Immature natural killer cell (primary cell): ENCODE measurements at regions not wholly inside any gene's neighbourhood (a gene's known extent, or its start where the extent isn't known, plus 50 kb on each side); places are given as distances from the start of the nearest gene placed in this dataset.

Experiments used
- DNase-seq, 3 donors: peaks; one replicate each; pipeline ENCODE4 v3.0.0; 2022; ENCODE audit warnings: mixed read lengths in 1 of 3
- H3K27ac Mint-ChIP-seq, 6 donors: one replicate each; pipeline ENCODE4 v1.8.0; 2020; ENCODE audit warnings: mixed read lengths in 6 of 6, mild to moderate bottlenecking in 5 of 6, inconsistent platforms in 4 of 6, moderate library complexity in 3 of 6
- H3K27me3 Mint-ChIP-seq, 3 donors: one replicate each; pipeline ENCODE4 v1.8.0; 2020 to 2021; ENCODE audit warnings: low read depth in 3 of 3, mild to moderate bottlenecking in 3 of 3, mixed read lengths in 3 of 3, moderate library complexity in 3 of 3, inconsistent platforms in 1 of 3
- H3K36me3 Mint-ChIP-seq, 3 donors: one replicate each; pipeline ENCODE4 v1.8.0; 2020; ENCODE audit warnings: mixed read lengths in 3 of 3, inconsistent platforms in 2 of 3, mild to moderate bottlenecking in 2 of 3
- H3K4me1 Mint-ChIP-seq, 2 donors: one replicate each; pipeline ENCODE4 v1.8.0; 2020; ENCODE audit warnings: inconsistent platforms in 2 of 2, mild to moderate bottlenecking in 2 of 2, mixed read lengths in 2 of 2, moderate library complexity in 1 of 2
- H3K4me3 Mint-ChIP-seq, 5 donors: one replicate each; pipeline ENCODE4 v1.8.0; 2020; ENCODE audit warnings: mild to moderate bottlenecking in 5 of 5, mixed read lengths in 5 of 5, inconsistent platforms in 3 of 5, moderate library complexity in 3 of 5
- H3K9me3 Mint-ChIP-seq, 6 donors: one replicate each; pipeline ENCODE4 v1.8.0; 2020; ENCODE audit warnings: mild to moderate bottlenecking in 6 of 6, mixed read lengths in 6 of 6, inconsistent platforms in 4 of 6, moderate library complexity in 3 of 6

- Mint-ChIP-seq H3K27ac (no peak overlapping the region), H3K4me1 (no peaks in the 10 kb centered on the region), H3K9me3 (peaks cover 0 to 3% (median 0%) of the 10 kb centered on the region in 6 donors), H3K4me3 (no peak overlapping the region), H3K27me3 (peaks cover 3 to 9% (median 6%) of the 10 kb centered on the region in 3 donors), H3K36me3 (no peaks in the 10 kb centered on the region)
- DNase-seq: no peak
These were observed 129.3 kb downstream of the LNPK start for GRCh38 chr2:175872721-175873120.

DNA sequence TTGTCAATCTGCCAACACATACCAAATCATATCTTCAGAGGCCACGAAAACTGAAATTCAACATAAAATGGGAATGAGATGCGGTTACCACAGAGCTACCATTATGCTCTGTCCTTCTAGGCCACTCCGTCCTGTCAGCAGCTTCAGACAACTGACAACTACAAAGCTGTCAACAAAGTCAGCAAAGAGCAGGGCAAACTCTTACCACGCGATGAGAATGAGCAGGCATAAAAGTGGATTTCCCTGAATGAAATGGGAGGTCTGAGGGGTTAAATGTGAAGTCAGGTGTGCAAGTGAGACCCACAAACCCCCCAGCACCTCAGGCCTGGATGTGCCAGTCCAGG, 130.1 kb downstream of the LNPK start:
- no peak for DNase-seq
- Mint-ChIP-seq H3K27ac (no peak overlapping the region), H3K9me3 (peaks cover 0 to 3% (median 0%) of the 10 kb centered on the region in 6 donors), H3K36me3 (no peaks in the 10 kb centered on the region), H3K4me1 (no peaks in the 10 kb centered on the region), H3K4me3 (no peak overlapping the region), H3K27me3 (peaks cover 3 to 8% (median 5%) of the 10 kb centered on the region in 3 donors)

DNA sequence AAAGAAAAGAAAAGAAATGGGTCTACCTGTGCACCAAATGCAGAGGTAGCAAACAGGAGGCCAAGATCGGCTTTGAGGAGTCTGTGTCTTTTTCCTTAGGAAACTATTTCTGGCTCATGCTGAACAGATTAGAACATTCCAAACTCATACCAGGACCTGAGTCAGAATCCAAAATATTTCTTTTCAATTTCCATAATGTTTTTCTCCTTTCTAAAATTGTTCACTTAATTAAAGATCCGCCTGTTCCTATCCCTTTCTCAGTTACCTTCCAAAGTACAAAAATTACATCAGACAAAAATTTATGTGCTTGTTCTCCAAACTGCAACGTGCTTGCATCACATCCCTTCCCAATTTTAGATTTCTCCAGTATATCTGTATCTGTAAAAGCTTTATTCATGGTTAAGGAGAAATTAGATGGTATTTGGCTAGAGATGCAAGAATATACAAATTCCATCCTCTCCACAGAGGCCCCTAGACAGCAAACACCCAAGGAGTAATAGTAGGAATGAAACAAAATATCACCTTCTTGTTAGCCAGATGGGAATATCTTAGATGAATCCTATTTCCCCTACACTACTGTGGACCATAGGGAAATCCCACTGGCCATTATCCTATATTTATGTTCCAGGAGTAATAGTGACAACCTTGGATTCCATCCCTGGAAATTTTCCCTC, 130.6 kb downstream of the LNPK start:
- DNase-seq: no peak
- no peak overlapping the region for H3K27ac Mint-ChIP-seq
- peaks cover 3 to 11% (median 5%) of the 10 kb centered on the region in 3 donors for H3K27me3 Mint-ChIP-seq
- H3K4me1 Mint-ChIP-seq: no peaks in the 10 kb centered on the region
- H3K9me3 Mint-ChIP-seq: no peaks in the 10 kb centered on the region
- no peaks in the 10 kb centered on the region for H3K36me3 Mint-ChIP-seq
- H3K4me3 Mint-ChIP-seq: no peak overlapping the region

DNA sequence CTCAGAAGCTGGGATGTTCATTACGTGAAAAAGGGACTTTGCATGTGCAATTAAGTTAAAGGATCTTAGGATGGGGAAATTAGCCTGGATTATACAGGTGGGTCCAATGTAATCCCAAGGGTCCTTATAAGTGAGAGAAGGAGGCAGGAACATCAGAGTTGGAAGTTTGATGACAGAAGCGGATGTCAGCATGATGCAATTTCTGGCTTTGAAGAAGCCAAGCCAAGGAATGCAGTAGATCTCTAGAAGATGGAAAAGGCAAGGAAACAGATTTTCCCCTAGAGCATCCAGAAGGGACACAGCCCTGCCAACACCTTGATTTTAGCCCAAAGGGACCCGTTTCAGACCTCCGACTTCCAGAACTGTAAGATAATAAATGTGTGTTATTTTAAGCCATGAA, 136.4 kb downstream of the LNPK start:
- no peak overlapping the region for H3K4me3 Mint-ChIP-seq
- H3K27me3 Mint-ChIP-seq: peaks cover 3 to 10% (median 5%) of the 10 kb centered on the region in 3 donors
- H3K4me1 Mint-ChIP-seq: no peaks in the 10 kb centered on the region
- no peak overlapping the region for H3K27ac Mint-ChIP-seq
- peaks cover 0 to 4% (median 0%) of the 10 kb centered on the region in 6 donors for H3K9me3 Mint-ChIP-seq
- DNase-seq: no peak
- no peaks in the 10 kb centered on the region for H3K36me3 Mint-ChIP-seq

- Mint-ChIP-seq H3K27me3 (peaks cover 2 to 9% (median 5%) of the 10 kb centered on the region in 3 donors), H3K27ac (no peak overlapping the region), H3K9me3 (peaks cover 0 to 4% (median 0%) of the 10 kb centered on the region in 6 donors), H3K4me1 (no peaks in the 10 kb centered on the region), H3K36me3 (no peaks in the 10 kb centered on the region), H3K4me3 (no peak overlapping the region)
- DNase-seq: no peak
These were observed 137.8 kb downstream of the LNPK start for GRCh38 chr2:175864137-175864850.

- no peaks in the 10 kb centered on the region for H3K36me3 Mint-ChIP-seq
- H3K9me3 Mint-ChIP-seq: peaks cover 0 to 8% (median 0%) of the 10 kb centered on the region in 6 donors
- DNase-seq: no peak
- H3K27me3 Mint-ChIP-seq: peaks cover 2 to 8% (median 5%) of the 10 kb centered on the region in 3 donors
- no peak overlapping the region for H3K4me3 Mint-ChIP-seq
- H3K27ac Mint-ChIP-seq: no peak overlapping the region
- no peaks in the 10 kb centered on the region for H3K4me1 Mint-ChIP-seq
These were observed 140.1 kb downstream of the LNPK start for GRCh38 chr2:175861958-175862357.

DNA sequence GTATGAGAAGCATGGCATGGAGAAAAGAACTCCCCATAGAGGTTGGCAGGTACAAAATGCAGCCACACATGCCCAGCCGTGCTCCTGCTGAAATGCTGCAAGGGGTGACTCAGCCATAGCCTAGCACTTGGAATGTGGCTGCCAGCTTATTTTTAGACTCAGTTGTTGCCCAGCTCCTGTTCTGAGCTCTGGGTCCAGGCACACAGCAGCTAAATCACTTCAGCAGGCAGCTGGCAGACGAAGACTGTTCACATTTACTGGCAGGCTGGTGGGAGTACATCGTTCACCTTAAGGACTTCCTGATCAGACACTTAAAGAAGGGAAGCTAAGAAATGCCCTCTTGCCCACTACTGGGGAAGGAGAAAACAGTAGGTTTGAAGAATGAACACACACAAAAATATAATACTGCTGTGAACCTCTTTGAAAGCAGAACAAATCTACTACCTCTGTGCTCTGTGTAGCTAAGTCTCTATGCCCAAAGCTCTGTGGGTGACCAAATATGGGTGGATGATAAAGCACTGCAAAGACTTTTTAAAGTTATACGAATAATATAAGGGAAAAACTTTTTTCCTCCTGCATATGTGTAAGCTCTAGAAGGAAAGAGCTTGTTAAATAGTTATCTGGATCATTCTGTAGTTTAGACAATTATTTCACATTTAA, 146.1 kb downstream of the LNPK start:
- Mint-ChIP-seq H3K27me3 (peaks cover 0 to 6% (median 3%) of the 10 kb centered on the region in 3 donors), H3K27ac (no peak overlapping the region), H3K36me3 (no peaks in the 10 kb centered on the region), H3K4me1 (no peaks in the 10 kb centered on the region), H3K4me3 (no peak overlapping the region), H3K9me3 (peaks cover 0 to 3% (median 0%) of the 10 kb centered on the region in 6 donors)
- no peak for DNase-seq

GRCh38 chr2:175855236-175855635, 146.8 kb downstream of the LNPK start:
- peaks cover 0 to 3% (median 0%) of the 10 kb centered on the region in 6 donors for H3K9me3 Mint-ChIP-seq
- no peak for DNase-seq
- no peak overlapping the region for H3K27ac Mint-ChIP-seq
- H3K27me3 Mint-ChIP-seq: peaks cover 0 to 6% (median 3%) of the 10 kb centered on the region in 3 donors
- no peak overlapping the region for H3K4me3 Mint-ChIP-seq
- no peaks in the 10 kb centered on the region for H3K36me3 Mint-ChIP-seq
- no peaks in the 10 kb centered on the region for H3K4me1 Mint-ChIP-seq

GRCh38 chr2:175854665-175855064, 147.4 kb downstream of the LNPK start:
- Mint-ChIP-seq H3K27ac (no peak overlapping the region), H3K36me3 (no peaks in the 10 kb centered on the region), H3K4me3 (no peak overlapping the region), H3K4me1 (no peaks in the 10 kb centered on the region), H3K9me3 (peaks cover 0 to 3% (median 0%) of the 10 kb centered on the region in 6 donors), H3K27me3 (peaks cover 0 to 6% (median 3%) of the 10 kb centered on the region in 3 donors)
- DNase-seq: no peak

DNA sequence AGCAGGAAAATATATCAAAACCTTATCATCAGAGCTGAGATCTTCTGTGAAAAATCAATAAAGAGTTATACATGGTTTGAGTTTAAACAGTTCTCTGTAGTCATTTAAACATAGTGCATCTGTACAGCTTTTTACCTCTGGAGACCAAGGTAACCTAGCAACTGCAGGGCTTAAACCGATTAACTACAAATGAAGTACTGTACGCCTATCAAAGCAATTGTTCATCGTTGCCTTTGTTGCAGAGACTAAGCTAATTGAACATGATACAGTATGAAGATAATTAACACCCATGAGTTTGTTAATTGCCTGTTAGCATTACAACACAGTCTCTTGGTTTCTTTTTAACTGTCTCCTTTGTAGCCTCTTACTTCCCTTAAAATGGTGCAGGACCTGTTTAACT, 147.9 kb downstream of the LNPK start:
- Mint-ChIP-seq H3K27me3 (peaks cover 0 to 5% (median 3%) of the 10 kb centered on the region in 3 donors), H3K27ac (no peak overlapping the region), H3K4me3 (no peak overlapping the region), H3K4me1 (no peaks in the 10 kb centered on the region), H3K9me3 (peaks cover 0 to 3% (median 0%) of the 10 kb centered on the region in 6 donors), H3K36me3 (no peaks in the 10 kb centered on the region)
- no peak for DNase-seq

DNA sequence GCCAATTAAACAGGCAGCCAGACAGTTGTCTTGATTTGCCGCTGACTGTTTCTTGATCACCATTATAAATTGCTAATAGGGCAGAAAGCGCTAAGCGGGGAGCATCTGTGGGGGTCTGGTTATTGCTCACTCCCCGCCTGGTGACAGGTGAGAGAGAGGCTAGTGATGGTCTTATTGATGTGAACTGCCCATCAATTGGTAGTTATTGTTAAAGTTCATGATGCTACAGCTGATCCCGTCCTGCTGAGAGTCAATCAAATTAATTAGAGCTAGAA, 148.5 kb downstream of the LNPK start:
- Mint-ChIP-seq H3K4me1 (no peaks in the 10 kb centered on the region), H3K27me3 (peaks cover 0 to 5% (median 3%) of the 10 kb centered on the region in 3 donors), H3K27ac (no peak overlapping the region), H3K9me3 (peaks cover 0 to 3% (median 0%) of the 10 kb centered on the region in 6 donors), H3K36me3 (no peaks in the 10 kb centered on the region), H3K4me3 (no peak overlapping the region)
- no peak for DNase-seq

DNA sequence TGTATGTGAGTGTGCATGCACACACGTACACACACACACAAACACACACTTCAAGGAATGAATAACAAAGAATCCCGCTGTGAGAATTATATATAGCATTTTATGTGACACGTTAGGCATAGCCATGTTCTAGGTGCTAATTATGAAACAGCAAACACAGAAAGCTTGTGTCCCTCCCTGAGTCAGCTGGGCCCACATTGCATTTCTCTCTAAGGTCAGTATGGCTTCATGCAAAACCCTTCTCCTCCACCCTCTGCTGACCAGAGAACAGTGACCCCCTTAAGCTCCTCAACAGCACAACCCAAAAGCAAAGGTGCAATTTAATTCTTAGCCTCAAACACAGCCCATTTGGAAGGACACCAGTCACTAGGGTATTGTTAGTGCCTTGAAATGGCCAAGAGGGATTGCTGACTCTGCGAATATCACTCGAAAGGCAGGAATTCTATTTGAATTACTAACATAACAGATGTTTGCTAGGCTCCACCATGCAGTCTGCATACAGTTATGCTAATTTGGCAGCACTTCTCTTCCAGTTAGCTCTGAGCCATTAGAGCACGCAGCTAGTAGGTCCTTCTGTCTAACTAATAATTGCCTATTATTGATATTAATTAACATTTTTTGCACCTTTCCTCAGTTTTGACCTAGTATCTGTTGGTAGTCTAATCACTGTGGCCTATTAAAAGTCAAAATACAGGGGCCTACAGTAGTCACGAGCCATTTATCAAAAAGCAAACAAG, 149.0 kb downstream of the LNPK start:
- Mint-ChIP-seq H3K4me1 (no peaks in the 10 kb centered on the region), H3K27ac (no peak overlapping the region), H3K36me3 (no peaks in the 10 kb centered on the region), H3K9me3 (peaks cover 0 to 3% (median 0%) of the 10 kb centered on the region in 6 donors), H3K27me3 (peaks cover 0 to 5% (median 3%) of the 10 kb centered on the region in 3 donors), H3K4me3 (no peak overlapping the region)
- no peak for DNase-seq

DNA sequence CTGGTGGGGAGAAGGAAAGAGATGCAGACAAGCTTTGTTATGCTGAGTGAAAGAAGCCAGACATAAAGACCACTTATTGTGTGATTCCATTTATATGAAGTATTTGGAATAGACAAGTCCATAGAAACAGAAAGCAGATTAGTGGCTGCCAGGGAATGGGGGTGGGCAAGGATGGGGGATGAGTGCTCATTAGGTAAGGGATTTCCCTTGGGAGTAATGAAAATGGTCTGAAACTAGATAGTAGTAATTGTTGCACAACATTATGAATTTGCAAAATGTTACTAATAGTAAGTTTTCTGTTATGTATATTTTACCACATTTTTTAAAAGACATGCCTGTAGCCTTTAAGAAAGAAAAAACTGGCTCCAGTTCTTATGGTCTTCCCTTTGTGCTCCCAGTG, 154.9 kb downstream of the LNPK start:
- no peaks in the 10 kb centered on the region for H3K9me3 Mint-ChIP-seq
- no peak overlapping the region for H3K27ac Mint-ChIP-seq
- H3K4me3 Mint-ChIP-seq: no peak overlapping the region
- no peaks in the 10 kb centered on the region for H3K4me1 Mint-ChIP-seq
- H3K27me3 Mint-ChIP-seq: peaks cover 0 to 4% (median 3%) of the 10 kb centered on the region in 3 donors
- DNase-seq: no peak
- no peaks in the 10 kb centered on the region for H3K36me3 Mint-ChIP-seq

DNA sequence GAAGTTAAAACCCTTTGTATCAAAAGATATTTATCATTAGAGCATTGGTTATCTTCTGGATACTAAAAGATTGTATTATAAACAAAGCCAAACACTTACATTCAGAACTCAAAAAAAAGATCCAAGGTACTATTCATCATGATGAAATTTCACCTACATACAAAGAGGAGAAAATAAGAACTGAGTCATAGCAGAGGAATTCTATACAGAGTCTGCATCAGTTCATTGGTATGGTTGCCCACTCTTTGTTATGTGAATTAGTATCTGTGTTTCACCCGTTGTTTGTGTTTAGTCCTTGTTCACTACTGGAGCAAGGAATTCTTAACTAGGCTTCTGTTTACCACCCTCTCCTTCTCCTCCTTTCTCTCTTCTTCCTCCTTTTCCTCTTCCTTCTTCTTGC, 157.9 kb downstream of the LNPK start:
- DNase-seq: no peak
- Mint-ChIP-seq H3K9me3 (peaks cover 0 to 3% (median 0%) of the 10 kb centered on the region in 6 donors), H3K27me3 (peaks cover 3 to 5% (median 5%) of the 10 kb centered on the region in 3 donors), H3K27ac (no peak overlapping the region), H3K36me3 (no peaks in the 10 kb centered on the region), H3K4me1 (no peaks in the 10 kb centered on the region), H3K4me3 (no peak overlapping the region)
